Ascending aorta (tissue), 2 donors: ENCODE measurements at regions not wholly inside any gene's neighbourhood (a gene's known extent, or its start where the extent isn't known, plus 50 kb on each side); places are given as distances from the start of the nearest gene placed in this dataset.

Experiments
- DNase-seq, 2 donors: peaks; one replicate each; pipeline ENCODE4 v3.0.0-alpha.2; 2019; ENCODE audit warnings: low spot score in 2 of 2
- H3K27ac ChIP-seq, 2 donors: fragments of 200-600 bp; sonication (generic); one replicate each; pipeline ENCODE4 v1.5.1; 2016 to 2017; ENCODE audit warnings: mild to moderate bottlenecking in 1 of 2
- H3K27me3 ChIP-seq: fragments of 200-600 bp; sonication (generic); one replicate; pipeline ENCODE4 v1.5.1; 2017
- H3K36me3 ChIP-seq, 2 donors: fragments of 200-600 bp; sonication (generic); one replicate each; pipeline ENCODE4 v1.5.1; 2016
- H3K4me1 ChIP-seq, 2 donors: fragments of 200-600 bp; sonication (generic); one replicate each; pipeline ENCODE4 v1.5.1; 2016 to 2017; ENCODE audit warnings: mild to moderate bottlenecking in 1 of 2
- H3K4me3 ChIP-seq, 2 donors: fragments of 200-600 bp; sonication (generic); one replicate each; pipeline ENCODE4 v1.5.1; 2016 to 2017; ENCODE audit warnings: mild to moderate bottlenecking in 1 of 2
- H3K9me3 ChIP-seq, 2 donors: fragments of 200-600 bp; sonication (generic); one replicate each; pipeline ENCODE4 v1.5.1; 2016
- intact Hi-C: fragments of 100-400 bp; cut with DNase I; formaldehyde crosslinking; loops from one replicate; pipeline ENCODE4 v1.15.1; 2023
- TF ChIP-seq, protein P1 (sequence below), 3 experiments: fragments of 200-600 bp in 2 of 3; fragments of 450-650 bp in 1 of 3; sonication (generic) in 2 of 3; IDR thresholded peaks; one replicate each; pipeline ENCODE4 v1.5.1; 2016 to 2019; ENCODE audit warnings: antibody characterized with exemption in 3 of 3, mild to moderate bottlenecking in 1 of 3, moderate library complexity in 1 of 3

DNA sequence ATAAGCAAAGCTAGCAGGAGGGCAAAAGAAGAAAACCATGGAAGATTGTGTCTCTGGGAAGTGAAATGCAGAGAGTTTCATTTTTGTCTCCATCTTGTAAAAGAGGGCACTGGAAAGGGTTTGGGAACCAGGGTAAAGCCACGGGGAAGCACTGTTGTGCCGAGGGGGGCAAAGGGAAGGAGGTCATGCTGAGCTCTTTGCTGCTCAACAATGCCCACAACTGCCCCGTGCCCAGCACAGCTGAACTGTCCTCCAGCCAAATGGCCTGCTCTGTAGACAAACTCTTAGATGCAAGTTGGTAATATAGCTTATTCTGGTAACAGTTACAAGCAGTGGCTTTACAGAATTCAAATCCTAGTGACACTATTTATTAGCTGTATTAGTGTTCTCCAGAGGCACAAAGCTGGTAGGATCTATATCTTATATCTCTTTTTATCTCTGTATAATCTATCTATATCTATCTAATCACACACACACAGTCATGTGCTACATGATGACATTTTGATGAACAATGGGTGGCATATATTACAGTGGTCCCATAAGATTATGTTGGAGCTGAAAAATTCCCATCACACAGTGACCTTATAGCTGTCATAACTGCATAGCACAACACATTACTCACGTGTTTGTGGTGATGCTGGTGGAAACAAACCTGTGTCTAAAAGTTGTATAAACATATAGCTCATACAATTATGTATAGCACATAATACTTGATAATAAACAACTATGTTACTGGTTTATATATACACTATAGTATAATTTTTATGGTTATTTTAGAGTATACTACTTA, 203.4 kb upstream of the DDHD1 start:
- DNase-seq, result no peak
- Histone ChIP-seq H3K4me3 (no peak overlapping the region), H3K27me3 (no peaks in the 10 kb centered on the region), H3K36me3 (no peaks in the 10 kb centered on the region), H3K4me1 (no peaks in the 10 kb centered on the region), H3K27ac (no peak overlapping the region), H3K9me3 (no peaks in the 10 kb centered on the region)
- TF ChIP-seq, protein P1, sequence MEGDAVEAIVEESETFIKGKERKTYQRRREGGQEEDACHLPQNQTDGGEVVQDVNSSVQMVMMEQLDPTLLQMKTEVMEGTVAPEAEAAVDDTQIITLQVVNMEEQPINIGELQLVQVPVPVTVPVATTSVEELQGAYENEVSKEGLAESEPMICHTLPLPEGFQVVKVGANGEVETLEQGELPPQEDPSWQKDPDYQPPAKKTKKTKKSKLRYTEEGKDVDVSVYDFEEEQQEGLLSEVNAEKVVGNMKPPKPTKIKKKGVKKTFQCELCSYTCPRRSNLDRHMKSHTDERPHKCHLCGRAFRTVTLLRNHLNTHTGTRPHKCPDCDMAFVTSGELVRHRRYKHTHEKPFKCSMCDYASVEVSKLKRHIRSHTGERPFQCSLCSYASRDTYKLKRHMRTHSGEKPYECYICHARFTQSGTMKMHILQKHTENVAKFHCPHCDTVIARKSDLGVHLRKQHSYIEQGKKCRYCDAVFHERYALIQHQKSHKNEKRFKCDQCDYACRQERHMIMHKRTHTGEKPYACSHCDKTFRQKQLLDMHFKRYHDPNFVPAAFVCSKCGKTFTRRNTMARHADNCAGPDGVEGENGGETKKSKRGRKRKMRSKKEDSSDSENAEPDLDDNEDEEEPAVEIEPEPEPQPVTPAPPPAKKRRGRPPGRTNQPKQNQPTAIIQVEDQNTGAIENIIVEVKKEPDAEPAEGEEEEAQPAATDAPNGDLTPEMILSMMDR (IDR thresholded peaks at IDR 0.05), result no peak
- intact Hi-C loops, result no loop called here

DNA sequence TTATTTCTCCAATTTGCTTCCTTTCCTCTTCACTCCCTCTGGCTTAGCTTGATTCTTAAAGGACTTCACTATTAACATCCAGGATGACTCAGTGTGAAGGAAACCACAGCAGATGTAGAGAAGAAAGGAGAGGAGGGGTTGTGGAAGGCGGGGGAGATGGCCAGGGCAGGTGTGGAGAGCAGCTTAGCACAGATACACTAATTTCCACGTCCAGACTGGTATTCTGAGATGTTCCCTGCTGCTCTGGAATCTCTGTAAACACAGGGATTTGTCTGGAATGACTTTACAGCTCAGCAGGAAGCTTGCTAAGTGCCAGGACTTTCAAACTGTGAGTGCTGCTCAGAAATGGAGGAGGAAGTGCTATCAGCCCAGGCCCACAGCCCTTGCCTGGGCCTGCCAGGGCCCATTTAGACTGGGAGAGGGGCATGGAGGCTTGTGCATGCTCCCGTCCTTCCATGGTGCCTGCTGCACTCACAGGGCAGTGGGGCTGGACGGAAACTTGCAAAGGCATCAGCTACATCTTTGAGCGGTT, 202.5 kb upstream of the DDHD1 start:
- H3K27ac ChIP-seq, result no peak overlapping the region
- H3K4me3 ChIP-seq, result no peak overlapping the region

DNA sequence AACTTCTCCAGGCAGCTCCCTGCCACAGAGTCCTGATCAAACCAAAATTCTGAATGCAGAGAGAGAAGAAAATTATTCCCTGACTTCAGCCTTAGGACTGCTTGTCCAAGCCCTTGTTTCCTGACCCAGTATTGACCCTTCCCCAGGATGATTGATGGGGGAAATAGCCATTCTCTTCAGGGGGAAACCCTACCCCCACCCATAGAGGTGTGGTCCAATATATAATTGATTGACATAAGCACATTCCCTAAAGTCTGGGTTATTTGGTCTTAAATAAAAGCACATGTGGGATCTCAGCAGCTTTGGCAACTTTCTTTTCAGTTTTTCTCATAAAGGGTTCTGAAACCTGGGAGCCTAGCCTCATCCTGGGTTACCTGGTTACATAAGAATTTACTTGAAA, 201.2 kb upstream of the DDHD1 start:
- Histone ChIP-seq H3K4me3 (no peak overlapping the region), H3K9me3 (no peaks in the 10 kb centered on the region), H3K4me1 (no peaks in the 10 kb centered on the region), H3K27ac (no peak overlapping the region), H3K27me3 (no peaks in the 10 kb centered on the region), H3K36me3 (no peaks in the 10 kb centered on the region)
- DNase-seq, result no peak
- TF ChIP-seq, protein P1 (IDR thresholded peaks at IDR 0.05), result no peak
- intact Hi-C loops, result no loop called here

More for the DNA sequence above, 202.5 kb upstream of the DDHD1 start:
- intact Hi-C loops, result no loop called here
- no peaks in the 10 kb centered on the region for H3K27me3 ChIP-seq
- TF ChIP-seq, protein P1 (IDR thresholded peaks at IDR 0.05), result no peak
- H3K4me1 ChIP-seq, result no peaks in the 10 kb centered on the region
- no peaks in the 10 kb centered on the region for H3K36me3 ChIP-seq
- H3K9me3 ChIP-seq, result no peaks in the 10 kb centered on the region
- no peak for DNase-seq

DNA sequence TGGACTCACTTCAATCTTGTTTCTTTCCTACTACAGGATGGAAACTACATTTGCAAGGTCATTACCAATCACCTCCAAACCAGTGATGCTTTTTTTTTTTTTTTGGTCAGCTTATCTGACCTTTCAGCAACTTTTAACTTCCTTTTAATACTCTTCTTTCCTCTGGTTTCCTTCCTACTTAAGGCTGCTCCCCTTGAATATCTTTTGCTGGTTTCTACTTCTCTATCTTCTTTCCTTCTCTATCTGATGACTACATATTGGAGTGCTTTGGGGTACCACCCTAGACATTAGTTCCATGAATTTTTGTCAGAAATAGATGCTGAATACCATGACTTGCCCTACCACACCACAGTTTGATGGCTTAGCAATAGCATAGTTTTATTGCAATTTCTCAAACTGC, 197.7 kb upstream of the DDHD1 start:
- intact Hi-C loops, result no loop called here
- Histone ChIP-seq H3K9me3 (no peaks in the 10 kb centered on the region), H3K36me3 (no peaks in the 10 kb centered on the region), H3K4me3 (no peak overlapping the region), H3K27me3 (no peaks in the 10 kb centered on the region), H3K4me1 (no peaks in the 10 kb centered on the region), H3K27ac (no peak overlapping the region)
- TF ChIP-seq, protein P1 (IDR thresholded peaks at IDR 0.05), result no peak
- DNase-seq, result no peak

DNA sequence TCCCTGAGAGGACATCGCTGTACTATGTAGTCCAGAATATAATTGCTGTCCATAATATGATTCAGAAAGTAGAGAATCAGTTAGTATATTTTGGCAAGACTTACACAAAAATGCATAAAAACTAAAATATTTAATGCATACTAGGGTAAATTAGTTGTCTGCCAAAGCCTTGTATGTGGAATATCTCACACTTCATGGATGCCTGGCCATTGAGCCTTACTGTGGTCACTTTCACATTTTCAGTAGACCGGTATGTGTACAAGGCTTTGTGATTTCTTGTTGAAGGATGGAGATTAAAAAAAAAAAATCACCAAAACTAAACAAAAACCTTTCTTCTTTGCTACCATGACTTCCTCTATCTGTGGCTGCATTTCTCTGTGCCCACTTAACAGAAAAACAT, 197.3 kb upstream of the DDHD1 start:
- H3K27me3 ChIP-seq, result no peaks in the 10 kb centered on the region
- no peak for DNase-seq
- no peaks in the 10 kb centered on the region for H3K9me3 ChIP-seq
- TF ChIP-seq, protein P1 (IDR thresholded peaks at IDR 0.05), result no peak
- H3K4me3 ChIP-seq, result no peak overlapping the region
- no peaks in the 10 kb centered on the region for H3K36me3 ChIP-seq
- no peak overlapping the region for H3K27ac ChIP-seq
- no peaks in the 10 kb centered on the region for H3K4me1 ChIP-seq
- intact Hi-C loops, result no loop called here
